Thyroid gland (tissue), 4 donors: ENCODE measurements at regions not wholly inside any gene's neighbourhood (a gene's known extent, or its start where the extent isn't known, plus 50 kb on each side); places are given as distances from the start of the nearest gene placed in this dataset.

Experiments
- DNase-seq, 2 donors: peaks; one replicate each; pipeline ENCODE4 v3.0.0-alpha.2; 2019
- H3K27ac ChIP-seq, 3 donors: fragments of 200-600 bp; sonication (generic); 1 replicate in 2 of 3; 2 replicates in 1 of 3; pipeline ENCODE4 v1.5.1; 2016 to 2019; ENCODE audit warnings: mild to moderate bottlenecking in 1 of 3, moderate library complexity in 1 of 3
- H3K27me3 ChIP-seq: fragments of 200-600 bp; sonication (generic); one replicate; pipeline ENCODE4 v1.5.1; 2019
- H3K36me3 ChIP-seq, 2 donors: fragments of 200-600 bp; sonication (generic); one replicate each; pipeline ENCODE4 v1.5.1; 2016 to 2019
- H3K4me1 ChIP-seq, 2 donors: fragments of 200-600 bp; sonication (generic); one replicate each; pipeline ENCODE4 v1.5.1; 2017 to 2019
- H3K4me3 ChIP-seq, 3 donors: fragments of 200-600 bp; sonication (generic); replicated peaks in 1 of 3; 1 replicate in 2 of 3; 2 replicates in 1 of 3; pipeline ENCODE4 v1.5.1; 2016; ENCODE audit warnings: mild to moderate bottlenecking in 1 of 3
- H3K9me3 ChIP-seq: fragments of 200-600 bp; sonication (generic); one replicate; pipeline ENCODE4 v1.5.1; 2017
- CTCF ChIP-seq, 6 experiments: fragments of 200-600 bp in 3 of 6; fragments of 450-650 bp in 3 of 6; sonication (generic) in 3 of 6; IDR thresholded peaks; one replicate each; pipeline ENCODE4 v1.5.1; 2016 to 2019; ENCODE audit warnings: antibody characterized with exemption in 6 of 6, mild to moderate bottlenecking in 2 of 6, inconsistent platforms in 1 of 6, moderate library complexity in 1 of 6
- POLR2A ChIP-seq, 2 donors: fragments of 450-650 bp; IDR thresholded peaks; one replicate each; pipeline ENCODE4 v1.6.1; 2017; ENCODE audit warnings: antibody characterized with exemption in 2 of 2, mild to moderate bottlenecking in 2 of 2, moderate library complexity in 1 of 2
- WGBS, 2 donors: methylation state at CpG; one replicate each; pipeline ENCODE4 v1.1.5; 2017; 5-methylcytosine and 5-hydroxymethylcytosine counted together
- intact Hi-C: fragments of 100-400 bp; cut with DNase I; formaldehyde crosslinking; loops from one replicate; pipeline ENCODE4 v1.15.1; 2023

GRCh38 chr6:79818471-79818870, 128.9 kb downstream of the ELOVL4 start:
- no peaks in the 10 kb centered on the region for H3K36me3 ChIP-seq
- no peak for DNase-seq
- intact Hi-C loops = no loop called here
- WGBS, 2 donors = 91 to 95% methylated on average over 3 of the region's 3 CpGs
- H3K4me3 ChIP-seq = no peak overlapping the region
- TF ChIP-seq CTCF (IDR thresholded peaks at IDR 0.05) (no peak), POLR2A (IDR thresholded peaks at IDR 0.05) (no peak)
- no peaks in the 10 kb centered on the region for H3K9me3 ChIP-seq
- no peak overlapping the region for H3K27ac ChIP-seq
- H3K4me1 ChIP-seq = no peaks in the 10 kb centered on the region
- no peaks in the 10 kb centered on the region for H3K27me3 ChIP-seq

GRCh38 chr6:79814940-79815339, 132.4 kb downstream of the ELOVL4 start:
- intact Hi-C loops = loop anchor here (5.0 kb wide), 1 partner anchor 38 kb away; no protein-coding TSS in a partner anchor
- Histone ChIP-seq H3K9me3 (no peaks in the 10 kb centered on the region), H3K4me3 (no peak overlapping the region), H3K27me3 (no peaks in the 10 kb centered on the region), H3K4me1 (peaks cover 6 to 9% of the 10 kb centered on the region in 2 donors), H3K36me3 (no peaks in the 10 kb centered on the region), H3K27ac (no peak overlapping the region)
- 63 to 65% methylated on average over 2 of the region's 2 CpGs for WGBS, 2 donors
- DNase-seq = no peak
- TF ChIP-seq CTCF (IDR thresholded peaks at IDR 0.05) (no peak), POLR2A (IDR thresholded peaks at IDR 0.05) (no peak)

- H3K4me1 ChIP-seq = peaks cover 6 to 9% of the 10 kb centered on the region in 2 donors
These were observed 133.3 kb downstream of the ELOVL4 start for GRCh38 chr6:79813854-79814709.

GRCh38 chr6:79813143-79813850, 134.1 kb downstream of the ELOVL4 start:
- Histone ChIP-seq H3K4me1 (peaks cover 6 to 9% of the 10 kb centered on the region in 2 donors), H3K9me3 (no peaks in the 10 kb centered on the region), H3K36me3 (no peaks in the 10 kb centered on the region), H3K4me3 (no peak overlapping the region), H3K27ac (no peak overlapping the region), H3K27me3 (no peaks in the 10 kb centered on the region)
- no peak for DNase-seq
- 86 to 92% methylated on average over 2 of the region's 2 CpGs for WGBS, 2 donors
- intact Hi-C loops = loop anchor here (5.0 kb wide), 1 partner anchor 36 kb away; no protein-coding TSS in a partner anchor
- no peak for TF ChIP-seq POLR2A (IDR thresholded peaks at IDR 0.05)
- TF ChIP-seq CTCF (IDR thresholded peaks at IDR 0.05) = no peak

More at GRCh38 chr6:79813854-79814709, 133.3 kb downstream of the ELOVL4 start:
- peak; percentile 71 to 85 (median 79) for TF ChIP-seq CTCF (IDR thresholded peaks at IDR 0.05)
- no peak for TF ChIP-seq POLR2A (IDR thresholded peaks at IDR 0.05)
- intact Hi-C loops = loop anchor here (5.0 kb wide), 1 partner anchor 37 kb away; no protein-coding TSS in a partner anchor
- H3K27ac ChIP-seq = no peak overlapping the region
- H3K27me3 ChIP-seq = no peaks in the 10 kb centered on the region
- no peak overlapping the region for H3K4me3 ChIP-seq
- H3K36me3 ChIP-seq = no peaks in the 10 kb centered on the region
- H3K9me3 ChIP-seq = no peaks in the 10 kb centered on the region
- 15 to 17% methylated on average over 4 of the region's 4 CpGs for WGBS, 2 donors
- peak; percentile 81 to 85 for DNase-seq
